HEK293T (cell line): ENCODE measurements at regions not wholly inside any gene's neighbourhood (a gene's known extent, or its start where the extent isn't known, plus 50 kb on each side); places are given as distances from the start of the nearest gene placed in this dataset.

Experiments used
- CTCF ChIA-PET: fragments of 350-600 bp; formaldehyde crosslinking; extraction: SDS; loops from one replicate; lab custom pipeline; 2021; ENCODE audit warnings: antibody characterized with exemption, inconsistent platforms; lab: Yijun Ruan, JAX
- POLR2A ChIA-PET: fragments of 350-600 bp; formaldehyde crosslinking; extraction: SDS; loops from one replicate; lab custom pipeline; 2020; ENCODE audit warnings: antibody characterized with exemption, inconsistent platforms; lab: Yijun Ruan, JAX
- DNase-seq: peaks from one replicate; pipeline ENCODE4 v3.0.0; 2012; ENCODE audit warnings: mixed read lengths; ENCODE audit errors: extremely low spot score
- ARNT ChIP-seq: fragments of 450-650 bp; IDR thresholded peaks from 2 replicates; pipeline ENCODE4 v1.6.1; 2017; ENCODE audit warnings: mild to moderate bottlenecking
- BHLHE40 ChIP-seq: fragments of 450-650 bp; IDR thresholded peaks from 2 replicates; pipeline ENCODE4 v1.6.1; 2016; ENCODE audit warnings: mild to moderate bottlenecking, moderate library complexity, borderline replicate concordance
- CTBP1 ChIP-seq: fragments of 450-650 bp; IDR thresholded peaks from 2 replicates; pipeline ENCODE4 v1.6.1; 2016; ENCODE audit warnings: borderline replicate concordance
- ELF4 ChIP-seq: fragments of 450-650 bp; IDR thresholded peaks from 2 replicates; pipeline ENCODE4 v1.6.1; 2017; ENCODE audit warnings: antibody characterized with exemption
- FOXA1 ChIP-seq: fragments of 450-650 bp; IDR thresholded peaks from 2 replicates; pipeline ENCODE4 v1.6.1; 2016; ENCODE audit warnings: mild to moderate bottlenecking
- FOXK2 ChIP-seq: fragments of 450-650 bp; IDR thresholded peaks from 2 replicates; pipeline ENCODE4 v1.6.1; 2016; ENCODE audit warnings: mild to moderate bottlenecking
- FOXM1 ChIP-seq: fragments of 450-650 bp; IDR thresholded peaks from 2 replicates; pipeline ENCODE4 v1.6.1; 2017; ENCODE audit warnings: mild to moderate bottlenecking, borderline replicate concordance
- HDGF ChIP-seq: fragments of 450-650 bp; IDR thresholded peaks from 2 replicates; pipeline ENCODE4 v1.6.1; 2017; ENCODE audit warnings: antibody characterized with exemption, borderline replicate concordance
- L3MBTL2 ChIP-seq: fragments of 450-650 bp; conservative IDR thresholded peaks from 2 replicates; pipeline ENCODE4 v1.6.1; 2016; ENCODE audit warnings: mild to moderate bottlenecking
- LEF1 ChIP-seq: fragments of 450-650 bp; IDR thresholded peaks from 2 replicates; pipeline ENCODE4 v1.6.1; 2017; ENCODE audit warnings: mild to moderate bottlenecking, borderline replicate concordance
- NFRKB ChIP-seq: fragments of 450-650 bp; IDR thresholded peaks from 2 replicates; pipeline ENCODE4 v1.6.1; 2016; ENCODE audit warnings: mild to moderate bottlenecking, moderate library complexity
- PKNOX1 ChIP-seq: fragments of 450-650 bp; IDR thresholded peaks from 2 replicates; pipeline ENCODE4 v1.6.1; 2016
- SP1 ChIP-seq: fragments of 450-650 bp; IDR thresholded peaks from 2 replicates; pipeline ENCODE4 v1.6.1; 2017
- SUZ12 ChIP-seq: fragments of 450-650 bp; IDR thresholded peaks from 2 replicates; pipeline ENCODE4 v1.6.1; 2016; ENCODE audit warnings: mild to moderate bottlenecking
- TARDBP ChIP-seq: fragments of 450-650 bp; IDR thresholded peaks from 2 replicates; pipeline ENCODE4 v1.6.1; 2016
- ZNF384 ChIP-seq: fragments of 450-650 bp; IDR thresholded peaks from 2 replicates; pipeline ENCODE4 v1.6.1; 2016

- no peak for TF ChIP-seq FOXK2
- TF ChIP-seq SUZ12, result no peak
- no peak for TF ChIP-seq PKNOX1
- TF ChIP-seq CTBP1, result no peak
- no peak for TF ChIP-seq HDGF
- no peak for TF ChIP-seq BHLHE40
- TF ChIP-seq ARNT, result no peak
- no peak for TF ChIP-seq SP1
- TF ChIP-seq ZNF384, result no peak
- no peak for TF ChIP-seq FOXA1
- TF ChIP-seq FOXM1, result no peak
- no peak for TF ChIP-seq ELF4
- no peak for TF ChIP-seq L3MBTL2
- TF ChIP-seq LEF1, result no peak
- TF ChIP-seq TARDBP, result no peak
- no peak for TF ChIP-seq NFRKB
- POLR2A ChIA-PET, result no interaction called here
- no peak for DNase-seq
- CTCF ChIA-PET, result no interaction called here
Measured at GRCh38 chr13:50668049-50668448, 175.4 kb downstream of the DLEU7 start.

- TF ChIP-seq ZNF384 (no peak), FOXM1 (no peak), FOXA1 (no peak)
- ChIA-PET POLR2A (no interaction called here), CTCF (no interaction called here)
- no peak for DNase-seq
Measured at GRCh38 chr13:50668691-50669271, 174.7 kb downstream of the DLEU7 start.

- no peak for TF ChIP-seq BHLHE40
- no peak for TF ChIP-seq PKNOX1
- no peak for TF ChIP-seq L3MBTL2
- TF ChIP-seq ELF4, result no peak
- no peak for TF ChIP-seq SUZ12
- no peak for TF ChIP-seq FOXK2
- no peak for TF ChIP-seq ZNF384
- no peak for TF ChIP-seq LEF1
- no peak for TF ChIP-seq TARDBP
- no peak for DNase-seq
- CTCF ChIA-PET, result no interaction called here
- POLR2A ChIA-PET, result no interaction called here
Measured at GRCh38 chr13:50670272-50670671, 173.2 kb downstream of the DLEU7 start.

GRCh38 chr13:50670847-50671496 is 172.5 kb downstream of the DLEU7 start:
- ChIA-PET CTCF (no interaction called here), POLR2A (no interaction called here)
- no peak for DNase-seq
- TF ChIP-seq ELF4 (no peak), TARDBP (no peak), PKNOX1 (no peak), FOXA1 (no peak), LEF1 (no peak), HDGF (no peak), NFRKB (no peak), FOXK2 (no peak), L3MBTL2 (no peak), CTBP1 (no peak), ARNT (no peak), SUZ12 (no peak), ZNF384 (no peak), BHLHE40 (no peak)

GRCh38 chr13:50671497-50671850 is 172.0 kb downstream of the DLEU7 start:
- ChIA-PET POLR2A (no interaction called here), CTCF (no interaction called here)
- TF ChIP-seq ZNF384, result no peak
- no peak for TF ChIP-seq SUZ12
- no peak for TF ChIP-seq FOXA1
- TF ChIP-seq HDGF, result no peak
- no peak for TF ChIP-seq NFRKB
- TF ChIP-seq ARNT, result no peak
- TF ChIP-seq FOXM1, result no peak
- TF ChIP-seq L3MBTL2, result no peak
- no peak for DNase-seq

- CTCF ChIA-PET, result no interaction called here
- POLR2A ChIA-PET, result no interaction called here
- no peak for DNase-seq
- TF ChIP-seq HDGF (no peak), NFRKB (no peak), PKNOX1 (no peak), ZNF384 (no peak), ARNT (no peak), FOXM1 (no peak), TARDBP (no peak), BHLHE40 (no peak), SUZ12 (no peak), L3MBTL2 (no peak), LEF1 (no peak), FOXA1 (no peak), ELF4 (no peak), CTBP1 (no peak), FOXK2 (no peak), SP1 (no peak)
Measured at GRCh38 chr13:50672025-50672424, 171.5 kb downstream of the DLEU7 start.
